ENCODE measurements at regions not wholly inside any gene's neighbourhood (a gene's known extent, or its start where the extent isn't known, plus 50 kb on each side); places are given as distances from the start of the nearest gene placed in this dataset.
"Not testable (repeated sequence)": the region's sequence is repeated elsewhere in the genome, so short reads cannot be mapped to it uniquely, and the experiment has no call there.

DNA sequence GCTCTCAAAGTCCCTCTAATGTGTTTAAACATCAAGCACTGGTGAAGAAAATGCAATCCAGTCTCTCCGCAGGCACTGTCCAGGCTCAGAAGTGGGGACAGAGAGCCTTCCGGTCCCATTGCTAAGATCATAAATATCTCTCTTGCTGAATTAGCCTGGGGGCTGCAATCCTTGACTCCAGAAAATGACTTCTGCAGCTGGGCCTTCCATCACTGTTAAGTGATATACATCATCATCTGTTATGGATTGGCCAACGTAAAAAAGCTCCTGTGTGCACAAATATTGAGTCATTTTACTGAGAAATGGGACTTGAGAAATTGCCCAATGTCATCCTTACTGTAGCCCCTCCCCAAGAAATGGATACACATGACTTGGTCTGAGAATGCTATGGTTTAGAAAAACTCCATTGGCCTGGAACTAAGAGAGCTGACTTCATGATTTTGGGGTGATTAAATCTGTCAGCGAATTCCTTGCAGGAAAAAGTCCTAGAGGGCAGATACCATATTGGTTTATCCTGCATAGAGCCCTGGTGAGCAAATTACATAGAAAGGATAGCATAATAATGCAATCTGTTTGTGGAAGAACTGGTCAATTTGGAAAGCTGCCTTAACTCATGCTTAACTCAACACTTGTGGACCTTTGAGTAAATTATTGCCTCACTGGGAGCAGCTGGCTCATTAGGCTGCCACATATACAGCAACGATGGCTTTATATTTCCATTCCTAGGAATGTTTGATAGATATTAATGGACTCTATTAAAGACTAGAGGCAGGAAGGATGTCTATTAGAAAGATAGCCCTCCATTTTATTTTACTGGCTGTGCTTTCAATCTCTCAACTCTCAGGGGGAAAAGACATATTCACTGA lies 346.1 kb downstream of the GBA3 start:
- no peak for DNase-seq (ENCODE audit: low read depth in 4 of 4, low spot score in 3 of 4)

DNA sequence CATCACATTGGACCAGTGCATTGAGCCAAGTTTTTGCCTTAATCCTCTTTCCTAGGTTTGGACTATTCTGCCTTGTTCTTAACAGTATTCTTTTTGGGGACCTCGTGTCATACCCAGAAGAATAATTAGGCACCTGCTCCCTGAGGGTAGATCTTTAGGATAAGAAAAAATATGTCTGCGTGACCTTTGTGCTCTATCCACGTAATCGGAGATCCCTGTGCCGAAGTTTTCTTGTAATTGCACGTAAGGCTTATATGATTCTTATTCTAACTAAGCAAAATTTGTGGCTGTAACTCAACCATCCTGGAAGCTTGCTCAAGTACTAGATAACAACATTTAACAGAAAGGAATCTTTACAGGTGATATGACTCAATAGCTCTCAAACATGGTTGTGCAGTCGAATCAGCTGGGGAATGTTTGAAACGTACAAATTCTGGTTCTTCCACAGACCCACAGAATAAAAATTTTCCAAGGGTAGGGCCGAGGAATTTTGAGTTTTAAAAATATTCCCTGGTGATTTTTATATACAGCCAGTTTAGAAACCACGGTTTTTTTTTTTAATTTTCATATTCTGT lies 344.3 kb downstream of the GBA3 start:
- DNase-seq (ENCODE audit: low read depth in 4 of 4, low spot score in 3 of 4): no peak

DNA sequence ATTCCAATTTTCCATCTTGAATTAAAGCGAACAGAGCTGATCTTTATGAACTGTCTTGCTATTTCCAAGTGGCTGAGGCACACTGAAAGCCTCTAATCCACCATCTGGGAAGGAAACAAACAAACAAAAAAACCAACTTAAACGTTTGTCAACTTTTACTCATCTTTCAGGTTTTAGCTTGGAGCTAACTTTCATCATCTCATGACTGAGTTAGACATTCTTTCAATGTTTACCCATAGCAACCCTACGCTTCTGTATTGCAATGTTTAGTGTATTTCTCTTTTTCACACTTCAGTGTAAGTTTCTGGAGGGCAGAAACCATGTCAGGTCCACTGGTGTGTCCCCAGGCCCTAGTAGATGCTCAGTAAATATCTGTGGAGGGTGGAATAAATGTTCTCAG lies 343.8 kb downstream of the GBA3 start:
- DNase-seq (ENCODE audit: low read depth in 4 of 4, low spot score in 3 of 4): no peak

DNA sequence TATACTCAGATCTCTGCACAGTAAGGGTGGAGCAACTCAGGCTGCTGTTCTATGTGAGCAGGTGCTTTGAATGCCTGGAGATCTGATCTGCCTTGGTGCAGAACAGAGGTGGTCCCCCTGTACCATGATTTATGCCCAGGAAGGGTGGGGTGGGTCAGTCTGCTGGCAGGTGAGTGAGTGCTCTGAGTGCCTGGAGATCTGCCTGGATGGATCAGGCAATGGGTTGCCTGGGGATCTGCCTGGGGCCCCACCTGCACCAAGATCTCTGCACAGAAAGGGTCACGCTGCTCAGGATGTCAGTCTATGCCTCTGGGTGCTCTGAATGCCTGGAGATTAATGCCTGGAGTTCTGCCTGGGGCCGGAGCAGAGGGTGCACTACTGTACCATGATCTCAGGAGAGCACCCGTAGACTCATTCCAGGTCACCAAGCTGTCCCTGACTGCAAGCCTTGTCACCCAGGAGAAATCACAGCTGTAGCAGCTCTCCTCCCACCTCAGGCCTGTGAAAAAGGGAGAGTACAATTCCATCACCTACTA lies 342.9 kb downstream of the GBA3 start:
- no peak for DNase-seq (ENCODE audit: low read depth in 4 of 4, low spot score in 3 of 4)

DNA sequence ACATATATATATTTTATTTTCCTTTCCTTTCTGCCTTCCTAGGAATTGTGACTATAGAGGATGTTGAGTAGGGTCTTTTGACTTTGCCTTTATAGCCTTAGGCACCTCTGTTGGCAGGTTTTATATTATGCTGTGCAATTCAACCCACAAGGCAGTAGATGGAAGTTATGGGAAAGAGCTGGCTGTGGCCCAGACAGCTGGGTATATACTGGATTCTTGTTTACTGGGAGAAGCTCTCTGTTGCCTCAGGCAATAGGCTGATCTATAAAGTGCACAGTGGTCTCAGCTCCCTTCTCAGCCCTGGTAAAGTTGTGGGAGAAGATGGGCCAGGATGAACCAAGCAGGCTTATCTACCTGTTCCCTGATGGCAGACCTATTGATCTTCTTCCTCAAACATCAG lies 342.0 kb downstream of the GBA3 start:
- DNase-seq (ENCODE audit: low read depth in 4 of 4, low spot score in 3 of 4): no peak

DNA sequence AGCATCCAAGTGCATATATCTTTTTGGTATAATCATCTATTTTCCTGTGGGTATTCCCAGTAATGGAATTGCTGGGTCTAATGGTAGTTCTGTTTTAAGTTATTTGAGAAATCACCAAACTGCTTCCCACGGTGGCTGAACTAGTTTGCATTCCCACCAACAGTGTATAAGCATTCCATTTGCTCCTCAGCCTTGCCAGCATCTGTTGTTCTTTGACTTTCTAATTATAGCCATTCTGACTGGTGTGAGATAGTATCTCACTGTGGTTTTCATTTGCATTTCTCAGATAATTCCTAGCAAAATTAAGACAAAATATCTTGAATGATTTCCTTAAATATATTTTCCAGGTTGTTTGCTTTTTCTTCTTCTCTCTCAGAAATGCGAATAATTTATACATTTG lies 341.1 kb downstream of the GBA3 start:
- DNase-seq (ENCODE audit: low read depth in 4 of 4, low spot score in 3 of 4): no peak

DNA sequence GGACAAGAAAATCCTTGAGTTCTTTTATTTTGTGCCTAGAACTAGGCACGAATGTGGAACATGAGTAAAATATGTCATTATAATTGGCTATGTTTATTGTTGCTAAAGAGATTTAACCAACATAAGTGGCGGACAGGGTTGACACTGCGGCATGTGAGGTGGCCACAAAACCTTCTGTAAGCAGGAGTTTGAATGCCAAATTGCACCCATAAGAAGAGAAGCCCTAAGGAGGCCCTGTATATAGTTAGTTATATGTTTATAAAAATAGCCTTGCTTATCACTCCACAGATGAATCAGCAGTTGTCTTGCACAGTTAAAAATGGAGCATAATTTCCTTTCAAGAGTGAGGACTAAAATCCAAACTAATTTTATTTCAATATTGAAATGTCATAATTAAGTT lies 336.1 kb downstream of the GBA3 start:
- no peak for DNase-seq (ENCODE audit: low read depth in 4 of 4, low spot score in 3 of 4)

DNA sequence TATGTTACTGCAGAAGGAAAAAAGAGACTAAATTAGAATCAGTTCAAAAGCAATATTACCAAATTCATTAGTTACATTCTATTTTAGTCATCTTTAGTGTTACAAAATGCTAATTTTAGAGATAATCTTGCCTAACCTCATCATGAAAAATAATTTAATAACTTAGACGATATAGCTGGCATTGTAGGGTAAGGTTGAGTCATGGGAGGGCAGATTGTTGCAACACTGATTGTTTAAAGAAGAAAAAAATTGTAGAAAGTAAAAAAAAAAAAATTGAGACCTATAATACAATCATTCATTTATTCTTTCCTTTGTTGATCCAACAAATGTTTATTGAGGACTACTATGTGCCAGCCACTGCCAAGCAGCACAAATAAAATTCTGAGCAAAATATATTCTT lies 330.9 kb downstream of the GBA3 start:
- no peak for DNase-seq (ENCODE audit: low read depth in 4 of 4, low spot score in 3 of 4)

DNA sequence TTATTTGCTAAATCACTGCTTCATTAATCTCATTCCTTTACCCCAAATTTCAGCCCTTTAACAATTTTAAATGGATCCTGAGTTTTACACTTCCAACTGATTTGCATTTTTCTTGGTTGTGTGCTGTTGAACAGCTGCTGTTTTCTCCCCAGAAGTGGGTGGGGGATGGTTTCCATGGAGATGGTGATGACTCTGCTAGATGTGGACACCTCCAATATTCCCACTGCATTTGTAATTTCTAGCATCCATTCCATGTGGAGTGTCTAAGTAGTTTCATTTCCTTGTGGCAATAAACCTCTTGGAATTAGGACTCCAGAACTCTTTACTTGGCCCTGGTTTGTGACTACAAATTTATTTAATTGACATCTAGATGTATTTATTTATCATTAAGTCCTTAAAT lies 330.4 kb downstream of the GBA3 start:
- no peak for DNase-seq (ENCODE audit: low read depth in 4 of 4, low spot score in 3 of 4)

DNA sequence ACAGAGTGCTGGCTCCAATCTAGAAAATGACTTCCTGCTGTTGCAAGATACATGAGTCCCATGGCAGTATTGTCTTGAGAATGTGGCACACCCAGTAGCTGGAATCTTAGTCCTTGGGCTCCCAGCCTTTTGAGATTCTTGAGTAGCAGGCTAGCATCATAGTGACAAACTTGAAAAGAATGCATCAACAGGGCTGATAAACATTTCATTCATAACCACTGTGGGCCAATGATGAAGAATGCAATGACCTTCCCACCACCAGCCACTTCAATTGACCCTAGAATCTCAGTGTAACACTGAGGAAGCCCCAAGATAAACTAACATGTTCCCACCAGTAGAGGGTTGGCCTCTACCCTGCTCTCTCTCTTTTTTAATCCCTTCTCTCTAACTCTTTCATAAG lies 329.3 kb downstream of the GBA3 start:
- DNase-seq (ENCODE audit: low read depth in 4 of 4, low spot score in 3 of 4): no peak

DNA sequence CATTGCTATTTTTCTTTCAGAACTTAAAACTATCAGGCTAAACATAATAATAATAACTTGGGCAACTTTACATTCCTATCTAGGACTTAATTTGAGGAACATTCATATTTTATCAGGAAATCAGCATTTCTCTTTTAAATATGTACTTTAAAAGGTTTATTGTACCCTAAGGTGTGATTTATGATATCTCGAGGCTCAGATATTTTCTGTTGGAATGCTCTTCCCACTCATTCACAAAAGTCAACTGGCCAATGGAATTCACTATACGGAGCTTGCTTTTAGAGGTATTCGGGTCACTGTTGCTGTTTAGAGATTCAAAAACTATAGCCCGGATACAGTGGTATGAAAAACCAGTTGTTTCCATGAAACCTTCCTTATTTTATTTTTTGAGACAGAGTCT lies 328.3 kb downstream of the GBA3 start:
- DNase-seq (ENCODE audit: low read depth in 4 of 4, low spot score in 3 of 4): no peak

DNA sequence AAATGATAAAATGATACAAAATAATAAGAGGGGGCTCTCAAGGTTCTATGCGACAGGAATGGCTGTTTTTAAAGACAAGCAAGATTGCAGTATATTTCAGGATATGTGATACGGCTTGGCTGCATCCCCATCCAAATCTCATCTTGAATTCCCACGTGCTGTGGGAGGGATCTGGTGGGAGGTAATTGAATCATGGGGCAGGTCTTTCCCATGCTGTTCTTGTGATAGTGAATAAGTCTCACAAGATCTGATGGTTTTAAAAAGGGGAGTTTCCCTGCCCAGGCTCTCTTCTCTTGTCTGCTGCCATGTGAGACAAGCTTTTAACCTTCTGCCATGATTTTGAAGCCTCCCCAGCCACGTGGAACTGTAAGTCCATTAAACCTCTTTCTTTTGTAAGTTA lies 327.7 kb downstream of the GBA3 start:
- not testable (repeated sequence) for DNase-seq (ENCODE audit: low read depth in 4 of 4, low spot score in 3 of 4)

DNA sequence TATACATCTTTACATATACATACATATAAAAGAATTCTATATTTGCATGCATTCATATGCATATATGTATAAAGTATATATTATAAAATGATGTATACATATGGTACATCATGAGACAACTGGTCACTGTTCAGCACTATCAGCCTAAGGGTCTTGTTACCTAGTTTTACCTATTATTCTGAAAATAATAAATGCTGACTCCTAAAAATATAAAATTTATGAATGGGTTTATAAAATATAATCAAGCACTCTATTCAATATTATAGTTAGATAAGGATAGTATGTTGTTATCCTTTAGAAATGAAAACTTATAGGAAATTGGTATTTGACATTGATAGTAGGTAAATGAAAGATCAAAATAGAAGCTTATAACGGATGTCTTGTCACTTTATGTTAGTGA lies 324.2 kb downstream of the GBA3 start:
- DNase-seq (ENCODE audit: low read depth in 4 of 4, low spot score in 3 of 4): no peak

DNA sequence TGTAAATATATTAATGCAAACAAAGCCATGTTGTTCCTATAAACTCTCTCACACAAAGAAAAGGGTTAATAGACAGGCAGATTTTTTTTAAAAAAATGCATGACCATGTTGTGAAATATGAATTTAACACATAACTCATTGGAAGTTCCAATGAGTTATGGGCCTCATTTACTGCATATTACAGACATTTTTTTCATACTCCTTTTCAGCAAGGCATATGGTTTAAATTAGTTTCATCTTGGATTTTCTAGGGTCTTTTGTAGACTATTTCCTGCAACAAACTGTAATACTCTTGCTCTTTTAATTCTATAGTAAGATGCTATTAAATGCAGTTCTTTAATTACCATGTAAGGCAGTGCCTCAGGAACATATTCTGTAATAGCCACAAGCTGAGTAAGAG lies 323.1 kb downstream of the GBA3 start:
- no peak for DNase-seq (ENCODE audit: low read depth in 4 of 4, low spot score in 3 of 4)

DNA sequence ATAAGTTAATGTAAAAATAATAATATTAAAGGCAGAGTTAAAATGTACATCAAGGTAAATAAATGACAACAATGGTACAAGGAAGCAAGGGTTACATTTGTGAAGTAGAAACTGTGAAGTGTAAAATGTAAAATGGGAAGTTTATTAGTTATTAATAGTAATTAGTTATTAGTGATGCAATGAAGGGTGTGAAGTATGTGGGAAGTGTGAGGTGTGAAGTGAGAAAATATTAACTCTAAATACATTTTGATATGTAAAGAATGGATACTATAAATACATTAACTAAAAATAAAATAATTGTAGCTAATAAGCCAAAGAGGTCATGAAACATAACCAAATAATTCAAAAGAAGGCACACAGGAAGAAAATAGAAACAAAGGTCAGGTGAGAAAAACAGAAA lies 316.4 kb downstream of the GBA3 start:
- no peak for DNase-seq (ENCODE audit: low read depth in 4 of 4, low spot score in 3 of 4)

DNA sequence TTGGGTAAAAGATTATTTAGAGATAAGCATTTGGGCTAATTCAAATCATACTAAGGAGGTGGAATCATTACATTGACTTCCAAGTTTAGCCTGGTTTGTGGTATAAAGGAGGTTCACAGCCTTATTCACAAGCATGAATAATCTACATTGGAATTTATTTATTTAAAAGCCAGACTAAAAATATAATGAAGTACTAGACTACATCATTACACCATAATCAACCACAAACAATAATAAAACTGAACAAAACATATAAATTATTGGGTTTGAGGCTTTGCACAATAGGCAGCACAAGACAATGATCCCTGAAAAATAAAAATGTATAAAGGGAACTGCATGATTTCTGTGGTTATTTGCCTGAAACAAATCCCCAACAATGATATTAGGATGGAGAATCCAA lies 314.0 kb downstream of the GBA3 start:
- no peak for DNase-seq (ENCODE audit: low read depth in 4 of 4, low spot score in 3 of 4)

DNA sequence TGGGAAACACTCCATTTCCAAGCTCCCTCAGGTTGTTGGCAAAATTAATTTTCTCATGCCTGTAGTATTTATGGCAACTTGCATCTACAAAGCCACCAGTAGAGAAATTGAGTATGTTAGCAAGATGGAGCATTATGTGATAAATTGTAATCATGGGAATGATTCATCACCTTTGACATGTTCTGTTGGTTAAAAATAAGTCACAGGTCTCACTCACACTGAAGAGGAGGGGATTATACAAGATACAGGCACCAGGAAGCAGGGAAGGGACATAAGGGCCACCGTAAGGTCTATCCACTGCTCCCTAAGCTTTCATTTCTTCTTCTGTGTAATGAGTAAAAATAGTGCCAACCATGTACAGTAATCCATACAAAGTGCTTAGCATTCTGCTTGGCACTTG lies 313.0 kb downstream of the GBA3 start:
- no peak for DNase-seq (ENCODE audit: low read depth in 4 of 4, low spot score in 3 of 4)

DNA sequence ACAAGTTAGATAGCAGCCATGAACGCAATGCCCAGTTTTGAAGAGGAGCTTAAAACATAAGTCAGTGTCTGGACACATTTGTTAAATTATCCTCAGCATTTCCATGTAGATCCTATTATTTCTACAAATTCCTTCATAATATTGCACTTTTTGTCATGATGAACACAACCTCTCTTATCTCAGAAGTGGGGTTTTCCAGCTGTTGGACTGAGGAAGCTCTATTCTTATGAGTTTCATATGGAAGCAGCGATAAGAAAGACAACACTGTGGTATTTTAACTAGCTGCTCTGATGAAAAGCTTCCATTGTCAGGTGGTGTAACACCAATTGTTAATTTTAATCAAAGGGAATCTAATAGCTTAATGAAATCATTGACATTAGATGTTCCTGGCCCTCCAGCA lies 308.7 kb downstream of the GBA3 start:
- no peak for DNase-seq (ENCODE audit: low read depth in 4 of 4, low spot score in 3 of 4)

DNA sequence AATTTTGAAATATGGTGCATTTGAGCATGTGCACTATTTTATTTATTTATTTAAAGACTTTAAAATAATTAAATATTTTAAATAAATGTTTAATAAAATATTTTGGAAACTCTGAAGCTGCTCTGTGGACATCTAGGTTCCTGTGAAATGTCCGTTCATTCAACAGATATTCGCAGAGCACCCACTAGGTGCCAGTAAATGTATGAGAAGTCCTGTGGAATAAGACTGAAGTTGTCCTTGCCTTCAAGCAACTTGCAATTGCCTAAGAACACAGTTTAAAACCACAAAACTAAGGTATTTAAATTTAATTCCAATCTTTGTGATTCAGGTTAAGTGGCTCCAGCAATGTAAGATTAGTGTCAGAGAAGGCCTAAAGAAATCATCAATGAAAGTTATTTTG lies 306.7 kb downstream of the GBA3 start:
- no peak for DNase-seq (ENCODE audit: low read depth in 4 of 4, low spot score in 3 of 4)

DNA sequence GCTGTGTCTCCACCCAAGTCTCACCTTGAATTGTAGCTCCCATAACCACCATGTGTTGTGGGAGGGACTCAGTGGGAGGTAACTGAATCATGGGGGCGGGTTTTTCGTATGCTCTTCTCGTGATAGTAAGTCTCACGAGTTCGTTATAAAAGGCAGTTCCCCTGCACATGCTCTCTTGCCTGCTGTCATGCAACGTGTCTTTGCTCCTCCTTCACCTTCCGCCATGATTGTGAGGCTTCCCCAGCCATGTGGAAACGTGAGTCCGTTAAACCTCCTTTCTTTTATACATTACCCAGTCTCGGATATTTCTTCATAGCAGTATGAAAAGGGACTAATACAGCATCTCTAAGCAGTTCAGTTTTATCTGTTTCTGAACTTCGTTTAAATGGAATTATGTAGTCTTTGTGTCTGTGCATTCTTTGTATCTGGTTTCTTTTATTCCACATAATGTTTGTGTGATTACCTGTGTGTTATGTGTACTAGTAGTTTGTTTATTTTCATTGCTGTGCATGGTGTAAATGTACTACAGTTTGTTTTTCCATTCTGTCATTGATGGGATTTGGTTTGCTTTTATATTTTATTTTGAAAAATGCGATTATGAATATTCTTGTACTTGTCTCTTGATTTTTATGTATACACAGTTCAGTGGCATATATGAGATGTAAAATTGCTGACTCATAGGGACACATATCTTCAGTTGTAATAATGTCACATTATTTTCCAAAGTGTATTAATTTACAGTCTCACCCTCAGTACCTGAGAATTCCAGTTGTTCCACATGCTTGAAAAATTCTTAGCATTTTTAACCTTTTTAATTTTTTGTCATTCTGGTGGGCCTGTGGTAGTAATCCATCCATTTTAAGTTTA lies 304.9 kb downstream of the GBA3 start:
- no peak for DNase-seq (ENCODE audit: low read depth in 4 of 4, low spot score in 3 of 4)

DNA sequence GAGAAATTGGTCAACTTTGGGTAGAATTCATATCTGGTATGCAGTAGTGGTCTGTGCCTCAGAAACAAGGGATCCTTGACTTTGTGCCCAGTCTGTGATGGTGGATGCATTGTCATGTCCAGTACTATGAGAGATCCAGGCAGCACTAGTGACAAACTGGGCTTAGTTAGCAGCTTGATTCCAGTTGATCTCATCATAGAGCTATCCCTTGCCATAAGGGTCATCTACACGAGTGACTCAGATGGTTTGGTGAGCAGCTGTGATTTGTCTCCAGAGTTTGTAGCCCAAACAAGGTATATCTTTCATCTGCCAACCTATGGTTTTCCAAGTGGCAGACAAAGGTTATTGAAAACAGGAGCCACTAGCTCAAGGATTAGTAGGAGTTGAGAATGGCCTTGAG lies 298.8 kb downstream of the GBA3 start:
- DNase-seq (ENCODE audit: low read depth in 4 of 4, low spot score in 3 of 4): no peak
